ENCODE measurements at regions not wholly inside any gene's neighbourhood (a gene's known extent, or its start where the extent isn't known, plus 50 kb on each side); places are given as distances from the start of the nearest gene placed in this dataset.

- no peaks in the 10 kb centered on the region for H4K20me1 ChIP-seq (replicated peaks; ENCODE audit: control insufficient read depth, extremely low read depth, insufficient read depth, low read length)
- dilution Hi-C loops (cut with MboI; ENCODE audit: extremely low pct_ligation_motif_present, low sequenced_read_pairs): no loop called here
- no peak overlapping the region for H3K27ac ChIP-seq (ENCODE audit: insufficient read depth, low read depth, low read length)
- no peaks in the 10 kb centered on the region for H3K27me3 ChIP-seq (ENCODE audit: control insufficient read depth in 2 of 2, insufficient read depth in 2 of 2, low read length in 2 of 2)
- DNase-seq (ENCODE audit: low read depth, low spot score): no peak
- no peak overlapping the region for H3K4me3 ChIP-seq (replicated peaks in 1 of 3; ENCODE audit: insufficient read depth in 1 of 3, low read depth in 1 of 3, low read length in 3 of 3)
- no peak overlapping the region for H2AFZ ChIP-seq (ENCODE audit: low read depth, low read length)
- no peak overlapping the region for H3K9ac ChIP-seq (replicated peaks; ENCODE audit: extremely low read depth, insufficient read depth, low read length)
- CTCF ChIA-PET: no interaction called here
- intact Hi-C loops (cut with micrococcal nuclease): no loop called here
- no TSS peak for BruUV-seq (replicated peaks)
- no peaks in the 10 kb centered on the region for H3K9me3 ChIP-seq (replicated peaks; ENCODE audit: control insufficient read depth, insufficient read depth, low read length)
- no peaks in the 10 kb centered on the region for H3K79me2 ChIP-seq (ENCODE audit: control insufficient read depth, insufficient read depth, low read length)
- H3K4me2 ChIP-seq (ENCODE audit: insufficient read depth, low read length): no peak overlapping the region
- no peak for TF ChIP-seq EZH2 (IDR thresholded peaks at IDR 0.05; ENCODE audit: borderline replicate concordance, low read depth, low read length, severe bottlenecking)
- H3K9me1 ChIP-seq (replicated peaks; ENCODE audit: control insufficient read depth, extremely low read depth, insufficient read depth, low read length): no peaks in the 10 kb centered on the region
- POLR2A ChIA-PET: no interaction called here
- H3K4me1 ChIP-seq (ENCODE audit: control insufficient read depth, extremely low read depth, insufficient read depth, low read length): peaks cover 6% of the 10 kb centered on the region
- no peak for FAIRE-seq
- H3K36me3 ChIP-seq (ENCODE audit: control insufficient read depth in 2 of 2, extremely low read depth in 1 of 2, insufficient read depth in 2 of 2, low read length in 2 of 2): no peaks in the 10 kb centered on the region
These were observed 50.9 kb upstream of the TSPAN18 start for GRCh38 chr11:44675906-44676305.

Data from endothelial cell of umbilical vein (primary cell).